ENCODE measurements at regions not wholly inside any gene's neighbourhood (a gene's known extent, or its start where the extent isn't known, plus 50 kb on each side); places are given as distances from the start of the nearest gene placed in this dataset.

- TF ChIP-seq CTCF (IDR thresholded peaks at IDR 0.05; ENCODE audit: insufficient read depth, low read length, poor library complexity, severe bottlenecking) (no peak), EZH2phosphoT487 (conservative IDR thresholded peaks at IDR 0.05; ENCODE audit: low read length) (no peak)
Measured at GRCh38 chr13:27855381-27855780, 63.1 kb downstream of the GSX1 start.
